ENCODE measurements at regions not wholly inside any gene's neighbourhood (a gene's known extent, or its start where the extent isn't known, plus 50 kb on each side); places are given as distances from the start of the nearest gene placed in this dataset.
A peak's percentile ranks its signal among the peaks of the same experiment; 100 is the strongest.
"Not testable (repeated sequence)": the region's sequence is repeated elsewhere in the genome, so short reads cannot be mapped to it uniquely, and the experiment has no call there.

GRCh38 chr2:47298771-47299170 is 70.3 kb upstream of the EPCAM start:
- DNase-seq = no peak
- intact Hi-C loops (cut with DNase I) = no loop called here

GRCh38 chr2:47297767-47298425 is 71.2 kb upstream of the EPCAM start:
- DNase-seq = no peak
- intact Hi-C loops (cut with DNase I) = no loop called here

- DNase-seq = no peak
- intact Hi-C loops (cut with DNase I) = no loop called here
These were observed 73.0 kb upstream of the EPCAM start for GRCh38 chr2:47295981-47296635.

GRCh38 chr2:47295131-47295980 is 73.8 kb upstream of the EPCAM start:
- DNase-seq = no peak
- intact Hi-C loops (cut with DNase I) = no loop called here

GRCh38 chr2:47293976-47294375 is 75.1 kb upstream of the EPCAM start:
- intact Hi-C loops (cut with DNase I) = no loop called here

GRCh38 chr2:47288864-47289263 is 80.2 kb upstream of the EPCAM start:
- no peak for DNase-seq
- intact Hi-C loops (cut with DNase I) = no loop called here

More at GRCh38 chr2:47293976-47294375, 75.1 kb upstream of the EPCAM start:
- no peak for DNase-seq

- intact Hi-C loops (cut with DNase I) = no loop called here
- DNase-seq = no peak
These were observed 85.5 kb upstream of the EPCAM start for GRCh38 chr2:47283659-47284058.

- intact Hi-C loops (cut with DNase I) = no loop called here
- DNase-seq = no peak
These were observed 86.4 kb upstream of the EPCAM start for GRCh38 chr2:47282621-47283272.

- intact Hi-C loops (cut with DNase I) = not testable (repeated sequence)
These were observed 89.6 kb upstream of the EPCAM start for GRCh38 chr2:47279525-47279924.

GRCh38 chr2:47277987-47278386 is 91.1 kb upstream of the EPCAM start:
- intact Hi-C loops (cut with DNase I) = no loop called here
- DNase-seq = no peak

More at GRCh38 chr2:47279525-47279924, 89.6 kb upstream of the EPCAM start:
- not testable (repeated sequence) for DNase-seq

GRCh38 chr2:47277187-47277586 is 91.9 kb upstream of the EPCAM start:
- no peak for DNase-seq
- intact Hi-C loops (cut with DNase I) = no loop called here

GRCh38 chr2:47276061-47276460 is 93.0 kb upstream of the EPCAM start:
- intact Hi-C loops (cut with DNase I) = no loop called here
- DNase-seq = no peak

GRCh38 chr2:47274054-47274782 is 94.9 kb upstream of the EPCAM start:
- intact Hi-C loops (cut with DNase I) = loop anchor here (5.0 kb wide), 2 partner anchors 38 to 227 kb away; no protein-coding TSS in a partner anchor
- peak in 1 of 42 donors; percentile 38 for DNase-seq

GRCh38 chr2:47272905-47273758 is 96.0 kb upstream of the EPCAM start:
- intact Hi-C loops (cut with DNase I) = loop anchor here (5.0 kb wide), 2 partner anchors 39 to 226 kb away; no protein-coding TSS in a partner anchor
- no peak for DNase-seq

- DNase-seq = peak in 41 of 42 donors; percentile 30 to 87 (median 69)
- intact Hi-C loops (cut with DNase I) = loop anchor here (5.0 kb wide), 2 partner anchors 40 to 225 kb away; no protein-coding TSS in a partner anchor
These were observed 95.9 kb upstream of the CALM2 start for GRCh38 chr2:47272031-47272864.
